ENCODE measurements at regions not wholly inside any gene's neighbourhood (a gene's known extent, or its start where the extent isn't known, plus 50 kb on each side); places are given as distances from the start of the nearest gene placed in this dataset.

DNA sequence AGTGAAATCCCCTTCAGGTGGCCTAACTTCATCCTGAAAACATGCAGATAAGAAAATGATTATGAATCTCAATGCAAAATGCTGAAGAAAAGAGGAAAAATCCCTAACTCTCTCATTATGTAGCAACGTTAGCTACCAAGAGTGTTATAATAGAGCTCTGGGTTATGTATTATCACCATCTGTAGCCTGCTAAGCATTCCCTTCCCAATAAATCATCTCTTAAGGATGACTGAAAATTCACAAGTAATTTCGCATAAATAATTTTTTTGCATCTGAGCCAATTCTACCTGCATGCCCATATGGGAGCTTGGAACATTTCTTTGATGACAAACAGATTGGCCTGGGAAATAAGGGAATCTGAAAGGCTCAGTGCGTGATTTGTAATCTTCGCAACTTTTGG, 216.1 kb downstream of the HTR7 start:
- WGBS, 2 donors (ENCODE audit: extremely low coverage in 2 of 2, insufficient read length in 2 of 2, insufficient replicate concordance in 1 of 2) = no CpG with 5 or more reads among the region's 4 CpGs
- H3K27ac ChIP-seq (replicated peaks; ENCODE audit: low read length) = no peak overlapping the region
- H2BK12ac ChIP-seq (ENCODE audit: low read length) = no peak overlapping the region

DNA sequence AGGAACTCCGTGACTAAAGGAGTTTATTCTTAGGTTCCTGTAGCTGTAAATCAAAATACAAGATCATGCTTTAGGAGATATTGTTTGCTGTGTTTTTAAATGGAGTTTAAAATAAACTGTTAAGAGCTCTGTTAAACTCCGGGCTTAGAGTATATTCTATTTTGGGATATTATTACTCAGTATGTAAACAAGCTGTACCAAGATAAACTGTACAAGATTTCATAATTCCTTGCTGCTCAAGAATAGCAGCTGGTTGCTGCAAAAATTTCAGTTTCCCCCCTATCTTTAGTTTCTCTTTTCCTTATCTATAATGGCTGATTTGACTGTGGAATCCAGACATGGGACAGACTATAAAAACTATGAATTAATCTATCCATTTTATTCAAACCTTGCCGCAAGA, 215.7 kb downstream of the HTR7 start:
- DNase-seq (ENCODE audit: low spot score) = no peak
- H3K9me3 ChIP-seq (replicated peaks in 1 of 2; ENCODE audit: control insufficient read depth in 2 of 2, insufficient read depth in 1 of 2, low read depth in 1 of 2, low read length in 2 of 2) = no peaks in the 10 kb centered on the region
- H4K8ac ChIP-seq (ENCODE audit: low read depth, low read length) = no peak overlapping the region
- no peak overlapping the region for H3K23ac ChIP-seq (ENCODE audit: low read depth, low read length, poor library complexity)
- H3K9ac ChIP-seq (ENCODE audit: low read depth, low read length, poor library complexity) = no peak overlapping the region
- H3K4ac ChIP-seq (ENCODE audit: low read length) = no peak overlapping the region
- H3K14ac ChIP-seq (ENCODE audit: low read length) = no peak overlapping the region
- H3K18ac ChIP-seq (ENCODE audit: low read length) = no peak overlapping the region
- no peaks in the 10 kb centered on the region for H3K4me1 ChIP-seq (ENCODE audit: control insufficient read depth in 2 of 2, insufficient read depth in 1 of 2, low read depth in 1 of 2, low read length in 2 of 2)
- no CpG with 5 or more reads among the region's 3 CpGs for WGBS, 2 donors (ENCODE audit: extremely low coverage in 2 of 2, insufficient read length in 2 of 2, insufficient replicate concordance in 1 of 2)
- H3K4me3 ChIP-seq (ENCODE audit: low read length in 2 of 2) = no peak overlapping the region
- no peaks in the 10 kb centered on the region for H3K36me3 ChIP-seq (replicated peaks in 1 of 2; ENCODE audit: control insufficient read depth in 2 of 2, insufficient read depth in 2 of 2, low read length in 2 of 2)
- no peak overlapping the region for H3K4me2 ChIP-seq (ENCODE audit: insufficient read depth, low read length, poor library complexity, severe bottlenecking)
- no peak overlapping the region for H3K27ac ChIP-seq (replicated peaks; ENCODE audit: low read length)
- no peak overlapping the region for H2AK5ac ChIP-seq (ENCODE audit: low read depth, low read length)
- H2AFZ ChIP-seq (ENCODE audit: low read length) = no peak overlapping the region
- H2BK15ac ChIP-seq (ENCODE audit: low read length) = no peak overlapping the region
- H2BK5ac ChIP-seq (ENCODE audit: low read length) = no peak overlapping the region
- no peak overlapping the region for H2BK12ac ChIP-seq (ENCODE audit: low read length)
- H3K27me3 ChIP-seq (ENCODE audit: control insufficient read depth in 3 of 3, insufficient read depth in 3 of 3, low read depth in 1 of 3, low read length in 3 of 3) = no peaks in the 10 kb centered on the region
- H3K79me1 ChIP-seq (ENCODE audit: low read depth, low read length) = no peaks in the 10 kb centered on the region
- H4K91ac ChIP-seq (ENCODE audit: low read depth, low read length, poor library complexity) = no peak overlapping the region
- H2BK120ac ChIP-seq (ENCODE audit: low read depth, low read length) = no peak overlapping the region

More for the DNA sequence above, 216.1 kb downstream of the HTR7 start:
- Histone ChIP-seq H3K18ac (ENCODE audit: low read length) (no peak overlapping the region), H4K8ac (ENCODE audit: low read depth, low read length) (no peak overlapping the region), H3K4me3 (ENCODE audit: low read length in 2 of 2) (no peak overlapping the region), H3K14ac (ENCODE audit: low read length) (no peak overlapping the region), H3K4me2 (ENCODE audit: insufficient read depth, low read length, poor library complexity, severe bottlenecking) (no peak overlapping the region), H2BK15ac (ENCODE audit: low read length) (no peak overlapping the region), H3K4me1 (ENCODE audit: control insufficient read depth in 2 of 2, insufficient read depth in 1 of 2, low read depth in 1 of 2, low read length in 2 of 2) (no peaks in the 10 kb centered on the region), H3K27me3 (ENCODE audit: control insufficient read depth in 3 of 3, insufficient read depth in 3 of 3, low read depth in 1 of 3, low read length in 3 of 3) (no peaks in the 10 kb centered on the region), H3K79me1 (ENCODE audit: low read depth, low read length) (no peaks in the 10 kb centered on the region), H2BK120ac (ENCODE audit: low read depth, low read length) (no peak overlapping the region), H3K4ac (ENCODE audit: low read length) (no peak overlapping the region), H3K9me3 (replicated peaks in 1 of 2; ENCODE audit: control insufficient read depth in 2 of 2, insufficient read depth in 1 of 2, low read depth in 1 of 2, low read length in 2 of 2) (no peaks in the 10 kb centered on the region), H3K36me3 (replicated peaks in 1 of 2; ENCODE audit: control insufficient read depth in 2 of 2, insufficient read depth in 2 of 2, low read length in 2 of 2) (no peaks in the 10 kb centered on the region), H2AK5ac (ENCODE audit: low read depth, low read length) (no peak overlapping the region), H2AFZ (ENCODE audit: low read length) (no peak overlapping the region), H3K23ac (ENCODE audit: low read depth, low read length, poor library complexity) (no peak overlapping the region), H3K9ac (ENCODE audit: low read depth, low read length, poor library complexity) (no peak overlapping the region), H2BK5ac (ENCODE audit: low read length) (no peak overlapping the region), H4K91ac (ENCODE audit: low read depth, low read length, poor library complexity) (no peak overlapping the region)
- DNase-seq (ENCODE audit: low spot score) = no peak

DNA sequence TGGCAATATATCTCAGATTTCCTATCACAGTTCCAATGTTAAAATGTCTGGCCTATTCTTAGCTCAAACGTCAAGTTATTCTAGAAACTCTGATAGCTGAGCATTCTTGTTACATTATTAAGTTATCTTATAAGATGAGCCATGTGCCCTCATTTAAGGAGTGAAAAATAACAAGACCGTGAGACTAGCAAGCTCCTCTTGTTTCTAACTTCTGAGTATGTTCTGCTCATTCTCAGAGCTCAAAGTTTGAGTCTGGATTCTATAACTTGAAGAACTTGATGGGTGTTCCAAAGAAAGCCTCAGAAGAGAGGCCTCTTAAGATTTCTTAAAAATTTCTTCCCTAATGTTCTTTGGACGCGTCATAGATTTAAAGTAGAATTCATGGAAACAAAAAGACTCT, 215.2 kb downstream of the HTR7 start:
- Histone ChIP-seq H3K9me3 (replicated peaks in 1 of 2; ENCODE audit: control insufficient read depth in 2 of 2, insufficient read depth in 1 of 2, low read depth in 1 of 2, low read length in 2 of 2) (no peaks in the 10 kb centered on the region), H2BK12ac (ENCODE audit: low read length) (no peak overlapping the region), H3K18ac (ENCODE audit: low read length) (no peak overlapping the region), H2BK15ac (ENCODE audit: low read length) (no peak overlapping the region), H3K36me3 (replicated peaks in 1 of 2; ENCODE audit: control insufficient read depth in 2 of 2, insufficient read depth in 2 of 2, low read length in 2 of 2) (no peaks in the 10 kb centered on the region), H3K4me3 (ENCODE audit: low read length in 2 of 2) (no peak overlapping the region), H4K8ac (ENCODE audit: low read depth, low read length) (no peak overlapping the region), H3K4ac (ENCODE audit: low read length) (no peak overlapping the region), H2AK5ac (ENCODE audit: low read depth, low read length) (no peak overlapping the region), H3K27me3 (ENCODE audit: control insufficient read depth in 3 of 3, insufficient read depth in 3 of 3, low read depth in 1 of 3, low read length in 3 of 3) (no peaks in the 10 kb centered on the region), H4K91ac (ENCODE audit: low read depth, low read length, poor library complexity) (no peak overlapping the region), H2BK120ac (ENCODE audit: low read depth, low read length) (no peak overlapping the region), H3K9ac (ENCODE audit: low read depth, low read length, poor library complexity) (no peak overlapping the region), H3K23ac (ENCODE audit: low read depth, low read length, poor library complexity) (no peak overlapping the region), H3K14ac (ENCODE audit: low read length) (no peak overlapping the region), H3K4me1 (ENCODE audit: control insufficient read depth in 2 of 2, insufficient read depth in 1 of 2, low read depth in 1 of 2, low read length in 2 of 2) (no peaks in the 10 kb centered on the region), H2BK5ac (ENCODE audit: low read length) (no peak overlapping the region), H3K4me2 (ENCODE audit: insufficient read depth, low read length, poor library complexity, severe bottlenecking) (no peak overlapping the region), H3K79me1 (ENCODE audit: low read depth, low read length) (no peaks in the 10 kb centered on the region), H3K27ac (replicated peaks; ENCODE audit: low read length) (no peak overlapping the region), H2AFZ (ENCODE audit: low read length) (no peak overlapping the region)
- DNase-seq (ENCODE audit: low spot score) = no peak
- no CpG with 5 or more reads among the region's 4 CpGs for WGBS, 2 donors (ENCODE audit: extremely low coverage in 2 of 2, insufficient read length in 2 of 2, insufficient replicate concordance in 1 of 2)

DNA sequence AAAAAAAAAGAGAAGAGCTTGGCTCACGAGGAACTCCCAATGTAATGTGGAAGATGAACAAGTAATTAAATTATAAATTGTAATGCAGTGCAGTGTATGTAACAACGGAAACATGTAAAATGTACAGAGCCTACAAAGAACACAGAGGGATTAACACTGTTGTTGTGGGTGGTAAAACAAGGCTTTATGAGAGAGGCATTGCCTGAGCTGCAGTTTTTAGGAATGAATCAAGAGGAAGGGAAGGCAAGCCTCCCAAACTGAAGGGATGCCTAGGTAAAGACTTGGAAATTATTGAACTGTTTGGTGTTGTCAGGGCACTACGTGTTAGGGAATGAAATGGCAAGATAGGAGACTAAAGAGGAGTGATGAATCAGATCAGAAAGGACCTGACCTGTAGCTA, 213.7 kb downstream of the HTR7 start:
- H3K36me3 ChIP-seq (replicated peaks in 1 of 2; ENCODE audit: control insufficient read depth in 2 of 2, insufficient read depth in 2 of 2, low read length in 2 of 2) = no peaks in the 10 kb centered on the region
- H2BK5ac ChIP-seq (ENCODE audit: low read length) = no peak overlapping the region
- no peak overlapping the region for H2BK12ac ChIP-seq (ENCODE audit: low read length)
- no peaks in the 10 kb centered on the region for H3K27me3 ChIP-seq (ENCODE audit: control insufficient read depth in 3 of 3, insufficient read depth in 3 of 3, low read depth in 1 of 3, low read length in 3 of 3)
- no peak overlapping the region for H3K9ac ChIP-seq (ENCODE audit: low read depth, low read length, poor library complexity)
- no peak overlapping the region for H3K4me2 ChIP-seq (ENCODE audit: insufficient read depth, low read length, poor library complexity, severe bottlenecking)
- no peak overlapping the region for H3K14ac ChIP-seq (ENCODE audit: low read length)
- no peak overlapping the region for H2AFZ ChIP-seq (ENCODE audit: low read length)
- H3K18ac ChIP-seq (ENCODE audit: low read length) = no peak overlapping the region
- H3K4ac ChIP-seq (ENCODE audit: low read length) = no peak overlapping the region
- no peak overlapping the region for H4K8ac ChIP-seq (ENCODE audit: low read depth, low read length)
- H3K27ac ChIP-seq (replicated peaks; ENCODE audit: low read length) = no peak overlapping the region
- H3K4me1 ChIP-seq (ENCODE audit: control insufficient read depth in 2 of 2, insufficient read depth in 1 of 2, low read depth in 1 of 2, low read length in 2 of 2) = no peaks in the 10 kb centered on the region
- H2BK120ac ChIP-seq (ENCODE audit: low read depth, low read length) = no peak overlapping the region
- no peaks in the 10 kb centered on the region for H3K9me3 ChIP-seq (replicated peaks in 1 of 2; ENCODE audit: control insufficient read depth in 2 of 2, insufficient read depth in 1 of 2, low read depth in 1 of 2, low read length in 2 of 2)
- DNase-seq (ENCODE audit: low spot score) = no peak
- no peak overlapping the region for H2AK5ac ChIP-seq (ENCODE audit: low read depth, low read length)
- no peak overlapping the region for H2BK15ac ChIP-seq (ENCODE audit: low read length)
- no peak overlapping the region for H3K23ac ChIP-seq (ENCODE audit: low read depth, low read length, poor library complexity)
- no peaks in the 10 kb centered on the region for H3K79me1 ChIP-seq (ENCODE audit: low read depth, low read length)
- H4K91ac ChIP-seq (ENCODE audit: low read depth, low read length, poor library complexity) = no peak overlapping the region
- H3K4me3 ChIP-seq (ENCODE audit: low read length in 2 of 2) = no peak overlapping the region
- WGBS, 2 donors (ENCODE audit: extremely low coverage in 2 of 2, insufficient read length in 2 of 2, insufficient replicate concordance in 1 of 2) = no CpG with 5 or more reads among the region's 3 CpGs

Data from neuronal stem cell (in vitro differentiated cells).